ENCODE measurements at regions not wholly inside any gene's neighbourhood (a gene's known extent, or its start where the extent isn't known, plus 50 kb on each side); places are given as distances from the start of the nearest gene placed in this dataset.
"Not testable (repeated sequence)": the region's sequence is repeated elsewhere in the genome, so short reads cannot be mapped to it uniquely, and the experiment has no call there.

GRCh38 chr2:14831458-14831857 lies 198.9 kb downstream of the LRATD1 start:
- DNase-seq: no peak

- DNase-seq: no peak
Observed at GRCh38 chr2:14843507-14844204, 211.1 kb downstream of the LRATD1 start.

- no peak for DNase-seq
Observed at GRCh38 chr2:14855751-14856150, 223.2 kb downstream of the LRATD1 start.

GRCh38 chr2:14861181-14861580 lies 228.7 kb downstream of the LRATD1 start:
- peak; percentile 64 for DNase-seq

- DNase-seq: no peak
Observed at GRCh38 chr2:14866736-14867352, 234.3 kb downstream of the LRATD1 start.

GRCh38 chr2:14867853-14868252 lies 235.3 kb downstream of the LRATD1 start:
- no peak for DNase-seq

GRCh38 chr2:14872779-14873325 lies 240.3 kb downstream of the LRATD1 start:
- no peak for DNase-seq

GRCh38 chr2:14881651-14882327 lies 249.3 kb downstream of the LRATD1 start:
- no peak for DNase-seq

GRCh38 chr2:14884651-14885050 lies 252.1 kb downstream of the LRATD1 start:
- no peak for DNase-seq

- DNase-seq: no peak
Observed at GRCh38 chr2:14891546-14891945, 259.0 kb downstream of the LRATD1 start.

GRCh38 chr2:14896330-14897030 lies 264.0 kb downstream of the LRATD1 start:
- DNase-seq: no peak

- DNase-seq: no peak
Observed at GRCh38 chr2:14899621-14900414, 267.3 kb downstream of the LRATD1 start.

- DNase-seq: no peak
Observed at GRCh38 chr2:14901737-14902136, 269.2 kb downstream of the LRATD1 start.

- no peak for DNase-seq
Observed at GRCh38 chr2:14902953-14903352, 270.4 kb downstream of the LRATD1 start.

- DNase-seq: peak; percentile 81
Observed at GRCh38 chr2:14903709-14904374, 271.3 kb downstream of the LRATD1 start.

- DNase-seq: not testable (repeated sequence)
Observed at GRCh38 chr2:14904378-14904777, 271.9 kb downstream of the LRATD1 start.

GRCh38 chr2:14905571-14905970 lies 273.1 kb downstream of the LRATD1 start:
- DNase-seq: no peak

- DNase-seq: peak; percentile 57
Observed at GRCh38 chr2:14907014-14907612, 274.6 kb downstream of the LRATD1 start.

- no peak for DNase-seq
Observed at GRCh38 chr2:14909795-14910194, 277.3 kb downstream of the LRATD1 start.

GRCh38 chr2:14910654-14911053 lies 278.1 kb downstream of the LRATD1 start:
- DNase-seq: no peak

GRCh38 chr2:14915983-14916382 lies 283.5 kb downstream of the LRATD1 start:
- no peak for DNase-seq
